GM19467 (cell line): ENCODE measurements at regions not wholly inside any gene's neighbourhood (a gene's known extent, or its start where the extent isn't known, plus 50 kb on each side); places are given as distances from the start of the nearest gene placed in this dataset.
"Not testable (repeated sequence)": the region's sequence is repeated elsewhere in the genome, so short reads cannot be mapped to it uniquely, and the experiment has no call there.

Source experiments
- ATAC-seq: cut with Tn5 transposase; IDR thresholded peaks from one replicate; pipeline ENCODE4 v1.9.1; 2021; ENCODE audit warnings: mild to moderate bottlenecking, moderate library complexity; ENCODE audit not compliant: unreplicated experiment

GRCh38 chr22:49514211-49514610 is 313.5 kb downstream of the BRD1 start:
- no peak for ATAC-seq

DNA sequence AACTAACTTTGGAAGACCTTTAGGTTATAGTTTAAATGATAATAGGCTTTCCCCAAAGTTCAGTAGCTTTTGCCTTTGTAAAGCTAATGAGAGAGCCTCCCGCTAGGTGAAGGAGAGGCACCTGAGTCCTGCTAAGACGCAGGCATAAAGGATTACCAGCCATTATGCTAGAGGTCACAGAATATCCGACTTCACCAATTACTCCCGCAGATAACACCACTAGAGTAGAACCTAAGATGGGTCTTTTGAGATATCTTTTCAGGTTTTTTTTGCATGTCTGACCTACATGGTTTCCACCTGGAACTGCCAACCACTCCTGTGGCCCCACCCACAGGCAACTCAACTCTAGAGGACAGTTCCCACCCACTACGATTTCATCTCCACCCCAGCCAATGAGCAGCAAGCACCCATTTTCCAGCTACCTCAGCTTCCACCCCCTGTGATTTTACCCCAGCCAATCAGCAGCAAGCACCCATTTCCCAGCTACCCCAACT is 314.3 kb downstream of the BRD1 start:
- ATAC-seq: no peak

DNA sequence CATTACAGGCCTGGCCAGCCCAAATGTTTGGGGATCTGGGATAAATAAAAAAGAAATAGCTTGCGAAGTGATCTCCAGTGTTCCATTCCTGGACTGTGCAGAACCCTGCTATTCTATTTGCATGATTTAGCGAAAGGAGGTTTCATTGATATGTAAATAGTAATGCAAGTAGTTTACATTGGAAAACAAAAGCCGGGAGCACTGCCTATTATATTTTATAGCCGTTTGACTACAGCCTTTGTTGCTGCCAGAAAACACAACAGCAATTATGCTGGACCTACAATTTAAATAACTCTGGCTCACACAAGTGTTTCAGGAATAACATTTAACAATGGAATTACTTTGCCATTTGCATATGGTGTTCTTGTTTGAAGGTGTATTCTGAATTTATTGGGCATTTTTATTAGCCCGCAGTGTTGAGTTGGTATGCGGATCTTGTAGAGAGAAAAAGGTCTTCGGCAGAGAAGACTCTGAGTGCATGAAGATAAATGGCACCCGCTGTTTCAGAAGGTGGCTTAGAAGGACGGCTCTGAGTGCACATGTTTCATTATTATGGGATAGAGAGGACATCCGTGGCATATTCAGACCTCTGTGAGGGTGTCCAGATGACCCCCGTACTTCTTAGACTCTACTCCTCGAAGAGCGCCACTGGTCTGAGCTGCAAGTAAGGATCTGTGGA is 315.0 kb downstream of the BRD1 start:
- no peak for ATAC-seq

- not testable (repeated sequence) for ATAC-seq
Measured at GRCh38 chr22:49511393-49512189, 316.1 kb downstream of the BRD1 start.

GRCh38 chr22:49510718-49511117 is 317.0 kb downstream of the BRD1 start:
- no peak for ATAC-seq

GRCh38 chr22:49509016-49509415 is 318.7 kb downstream of the BRD1 start:
- ATAC-seq: no peak

GRCh38 chr22:49508561-49508960 is 319.1 kb downstream of the BRD1 start:
- ATAC-seq: no peak

GRCh38 chr22:49507607-49508292 is 319.9 kb downstream of the BRD1 start:
- ATAC-seq: no peak

DNA sequence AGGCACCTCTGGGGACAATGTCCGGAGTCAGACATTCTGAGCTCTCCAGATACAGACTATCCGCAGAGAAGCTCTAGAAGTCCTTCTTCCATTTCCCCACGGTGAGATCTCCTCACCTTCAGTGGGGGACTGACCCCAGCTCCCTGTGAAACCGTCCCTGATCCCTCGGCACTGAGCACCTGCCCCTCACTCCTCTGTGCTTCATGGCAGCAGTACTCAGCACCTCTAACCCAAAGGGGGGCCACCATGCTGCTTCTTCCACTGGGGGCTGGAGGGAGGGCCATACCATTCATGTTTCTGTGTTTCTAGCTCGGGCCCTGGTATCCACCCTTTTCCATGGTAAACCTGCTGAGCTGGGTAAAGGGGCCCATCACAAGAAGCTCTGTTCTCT is 321.7 kb downstream of the BRD1 start:
- ATAC-seq: no peak

DNA sequence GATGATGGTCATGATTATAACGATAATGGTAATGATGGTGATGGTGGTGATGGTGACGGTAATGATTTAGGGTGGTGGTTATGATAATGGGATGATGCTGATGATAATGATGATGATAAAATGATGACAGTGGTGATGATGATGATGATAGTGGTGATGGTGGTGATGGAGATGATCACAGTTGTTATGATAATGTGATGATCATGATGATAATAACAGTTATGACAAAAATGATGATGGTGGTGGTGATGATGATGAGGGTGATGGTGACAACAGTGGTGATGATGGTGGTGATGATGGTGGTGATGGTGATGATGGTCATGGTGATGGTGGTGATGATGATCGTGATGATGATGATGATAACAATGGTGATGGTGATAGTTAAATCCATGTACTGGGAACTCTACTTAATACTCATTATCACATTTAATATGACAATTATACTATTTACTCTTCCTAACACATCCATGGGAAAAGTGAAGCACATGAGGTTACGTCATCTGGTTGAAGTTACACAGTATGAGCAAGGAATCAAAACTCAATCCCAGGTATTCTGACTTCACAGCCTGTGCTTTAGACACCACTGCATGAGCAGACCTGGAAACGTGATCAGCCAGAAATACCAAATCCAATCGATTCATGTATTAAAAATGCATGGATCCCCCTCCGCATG is 322.2 kb downstream of the BRD1 start:
- ATAC-seq: no peak

DNA sequence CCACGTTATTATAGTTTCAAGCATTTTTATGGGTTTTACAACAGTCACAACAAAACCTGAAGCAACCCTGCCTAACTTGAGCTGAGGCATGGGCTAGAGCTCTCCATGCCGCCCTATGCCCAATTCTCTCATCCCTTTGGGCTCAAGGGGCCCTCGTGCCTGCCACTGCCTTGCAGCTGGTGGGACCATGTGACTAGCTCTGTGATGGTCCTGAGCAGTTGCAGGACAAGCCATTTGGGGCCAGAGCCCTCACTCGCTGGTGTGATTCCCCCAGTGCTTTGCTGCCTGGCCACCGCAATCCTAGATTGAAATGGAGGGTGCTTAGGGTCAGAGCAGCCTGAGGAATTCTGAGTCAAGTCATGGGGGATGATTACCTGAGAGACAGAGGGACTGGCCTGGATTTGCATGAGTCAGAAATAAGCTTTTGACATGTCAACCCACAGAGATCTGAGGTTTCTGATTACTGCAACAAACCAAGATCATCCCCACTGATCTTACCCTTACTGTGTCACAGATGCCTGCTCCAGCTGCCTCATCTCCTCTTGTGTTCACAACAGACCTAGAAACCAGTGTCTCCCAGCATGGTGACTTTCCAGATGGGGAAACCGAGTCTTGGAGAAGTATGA is 323.7 kb downstream of the BRD1 start:
- ATAC-seq: no peak

DNA sequence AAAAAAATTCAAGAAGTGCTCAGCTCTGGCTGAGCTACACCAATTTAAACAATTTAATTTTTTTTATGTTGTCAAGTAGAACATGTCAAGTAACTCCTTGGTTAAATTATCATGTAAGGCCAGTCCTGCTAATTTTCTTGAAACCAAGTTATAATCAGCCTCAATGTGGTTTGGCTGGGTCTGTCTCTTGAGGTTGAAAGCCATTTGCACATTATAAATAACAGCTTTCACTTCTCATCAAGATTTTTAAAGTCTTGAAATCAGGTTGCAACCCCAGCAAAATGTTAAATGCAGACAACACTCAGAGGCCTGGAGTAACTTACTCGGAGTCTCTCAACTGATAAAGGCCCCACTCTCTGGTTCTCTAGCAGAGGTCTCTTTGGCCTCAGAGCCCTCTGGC is 324.4 kb downstream of the BRD1 start:
- no peak for ATAC-seq

GRCh38 chr22:49502126-49502826 is 325.4 kb downstream of the BRD1 start:
- no peak for ATAC-seq

DNA sequence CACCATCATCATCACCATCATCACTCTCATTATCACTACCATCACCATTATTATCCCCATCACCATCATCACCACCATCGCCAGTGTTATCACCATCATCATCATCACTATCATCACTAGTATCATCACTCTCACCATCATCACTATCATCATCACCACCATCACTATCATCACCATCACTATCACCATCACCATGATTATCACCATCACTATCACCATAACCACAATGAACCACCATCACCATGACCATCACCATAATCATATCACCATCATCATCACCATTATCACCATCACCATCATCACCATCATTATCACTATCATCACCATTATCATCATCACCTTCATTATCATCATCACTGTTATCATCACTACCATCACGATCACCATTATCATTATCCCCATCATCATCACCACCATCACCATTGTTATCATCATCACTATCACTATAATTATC is 326.7 kb downstream of the BRD1 start:
- ATAC-seq: no peak

DNA sequence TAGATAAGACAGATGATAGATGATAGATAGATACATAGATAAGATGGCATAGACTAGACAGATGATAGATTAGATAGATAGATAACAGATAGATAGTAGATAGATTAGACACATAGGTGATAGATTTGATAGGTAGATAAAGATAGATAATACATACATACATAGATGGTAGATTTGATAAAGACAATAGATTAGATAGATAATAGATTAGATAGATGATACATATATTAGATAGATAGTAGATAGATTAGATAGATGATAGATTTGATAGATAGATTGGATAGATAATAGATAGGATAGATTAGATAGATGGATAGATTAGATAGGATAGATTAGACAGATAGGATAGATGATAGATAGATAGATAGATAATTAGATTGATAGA is 327.6 kb downstream of the BRD1 start:
- ATAC-seq: no peak

DNA sequence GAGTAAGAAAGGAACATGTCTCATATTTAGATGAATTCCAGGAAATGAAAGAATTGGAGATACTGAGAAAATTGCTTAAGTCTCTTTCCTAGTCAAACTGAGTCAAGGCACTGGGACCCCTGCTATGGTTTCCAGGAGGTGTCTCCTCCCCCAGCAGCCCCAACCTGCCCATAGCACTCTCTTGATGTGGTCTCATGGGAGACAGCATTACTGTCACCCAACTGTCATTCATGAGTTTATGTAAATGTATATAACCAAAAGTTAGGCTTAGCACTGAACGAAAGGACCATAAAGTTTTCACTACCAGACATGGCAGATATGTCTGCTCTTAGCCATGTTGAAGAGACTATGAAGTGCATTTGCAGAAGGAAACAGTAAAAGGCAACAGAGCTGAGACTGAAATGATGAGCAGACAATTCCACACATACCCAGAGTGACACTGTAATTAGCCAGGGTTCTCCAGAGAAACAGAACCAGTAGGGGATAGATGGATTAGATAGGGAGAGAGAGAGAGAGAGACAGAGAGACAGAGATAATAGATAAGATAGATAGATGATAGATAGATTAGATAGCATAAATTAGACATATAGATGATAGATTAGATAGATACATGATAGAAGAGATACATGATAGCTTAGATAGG is 328.1 kb downstream of the BRD1 start:
- ATAC-seq: no peak

- ATAC-seq: no peak
Measured at GRCh38 chr22:49497266-49497665, 330.4 kb downstream of the BRD1 start.

DNA sequence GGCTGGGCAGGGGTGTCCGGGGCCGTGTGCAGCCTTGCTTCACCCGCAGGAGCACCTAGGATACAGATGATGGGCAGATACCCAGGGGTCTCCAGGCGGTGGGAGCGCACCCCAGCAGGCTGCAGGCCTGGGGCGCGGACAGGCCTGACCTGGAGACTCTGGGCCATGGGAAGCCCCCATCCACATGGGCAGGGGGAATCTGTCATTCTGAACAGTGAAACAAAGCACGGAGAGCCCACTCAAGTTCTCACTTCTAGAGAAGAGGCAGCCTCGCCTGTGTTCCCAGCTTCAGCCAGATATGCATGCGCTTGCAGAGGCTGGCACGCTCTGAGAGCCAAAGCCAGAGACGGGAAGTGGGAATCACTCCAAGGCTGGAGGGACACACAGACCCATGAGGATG is 333.1 kb downstream of the BRD1 start:
- no peak for ATAC-seq

- ATAC-seq: no peak
Measured at GRCh38 chr22:49492741-49493251, 334.9 kb downstream of the BRD1 start.
